Activated T-cell treated with anti-CD3 and anti-CD28 coated beads, Interleukin-2, amount 50 U/mL, for 4 hours (primary cell): ENCODE measurements at regions not wholly inside any gene's neighbourhood (a gene's known extent, or its start where the extent isn't known, plus 50 kb on each side); places are given as distances from the start of the nearest gene placed in this dataset.

Experiments used
- ATAC-seq, 2 donors: fragments of 200-7000 bp; cut with Tn5 transposase; one replicate each; pipeline ENCODE4 v1.10.0; 2021
- DNase-seq: peaks from one replicate; pipeline ENCODE4 v3.0.0-alpha.2; 2020
- H3K27me3 Mint-ChIP-seq: one replicate; pipeline ENCODE4 v1.8.0; 2021; ENCODE audit warnings: low read depth, mixed read lengths
- H3K36me3 Mint-ChIP-seq: one replicate; pipeline ENCODE4 v1.8.0; 2022; ENCODE audit warnings: mixed read lengths; ENCODE audit not compliant: insufficient read depth
- H3K4me1 Mint-ChIP-seq: one replicate; pipeline ENCODE4 v1.8.0; 2021; ENCODE audit warnings: low read depth, mixed read lengths
- H3K4me3 Mint-ChIP-seq: one replicate; pipeline ENCODE4 v1.8.0; 2021; ENCODE audit warnings: mild to moderate bottlenecking, moderate library complexity, mixed read lengths
- H3K9me3 Mint-ChIP-seq: one replicate; pipeline ENCODE4 v1.8.0; 2021; ENCODE audit warnings: mixed read lengths

DNA sequence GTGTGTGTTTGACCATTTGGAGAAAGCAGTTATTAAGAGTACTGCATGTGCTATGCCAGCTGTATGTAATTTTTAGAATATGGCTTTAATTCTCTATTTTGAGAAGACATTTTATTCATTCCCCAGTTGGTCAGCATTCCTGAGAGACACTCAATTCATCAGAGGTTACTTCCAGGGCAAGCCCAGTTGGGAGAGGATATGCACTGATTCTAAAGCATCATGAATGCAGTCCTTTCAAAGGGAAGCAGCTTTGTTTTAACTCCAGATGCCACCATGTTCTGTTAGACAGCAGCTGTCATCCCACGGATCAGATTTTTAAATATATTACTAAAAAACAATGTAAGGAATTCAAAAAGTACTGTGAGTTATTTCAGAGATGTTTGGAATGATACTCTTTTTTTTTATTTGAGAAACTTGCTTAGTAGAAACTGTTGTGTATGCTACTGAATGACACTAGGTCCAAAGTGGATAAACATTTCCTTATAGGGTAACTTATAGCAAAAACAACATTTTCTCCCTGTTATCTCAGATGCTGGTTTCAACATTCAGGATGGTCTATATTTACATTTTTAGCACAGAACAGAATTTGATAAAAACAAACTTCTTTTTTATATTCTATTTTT lies 149.5 kb upstream of the B3GALT2 start:
- Mint-ChIP-seq H3K27me3 (no peaks in the 10 kb centered on the region), H3K4me1 (peaks cover 4% of the 10 kb centered on the region)
- no peak for ATAC-seq

DNA sequence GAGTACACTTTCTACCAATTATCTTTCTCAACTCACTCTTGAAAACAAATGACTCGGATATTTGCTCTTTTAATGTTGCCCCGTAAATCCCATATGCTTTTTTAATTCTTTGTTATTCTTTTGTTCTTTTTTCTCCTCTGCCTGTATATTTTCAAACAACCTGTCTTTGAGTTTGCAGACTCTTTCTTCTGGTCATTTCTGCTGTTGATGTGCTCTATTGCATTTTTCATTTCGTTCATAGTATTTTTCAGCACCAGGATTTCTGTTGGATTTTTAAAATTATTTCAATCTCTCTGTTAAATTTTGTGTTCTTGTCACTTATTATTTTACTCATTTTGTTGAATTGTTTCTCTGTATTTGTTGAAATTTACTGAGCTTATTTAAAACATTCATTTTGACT lies 146.8 kb upstream of the B3GALT2 start:
- ATAC-seq (no peak), DNase-seq (no peak)
- Mint-ChIP-seq H3K4me1 (peaks cover 1% of the 10 kb centered on the region), H3K36me3 (peaks cover 8% of the 10 kb centered on the region), H3K4me3 (no peak overlapping the region), H3K27me3 (no peaks in the 10 kb centered on the region), H3K9me3 (peaks cover 50% of the 10 kb centered on the region)

More for the DNA sequence above, 149.5 kb upstream of the B3GALT2 start:
- Mint-ChIP-seq H3K4me3 (no peak overlapping the region), H3K9me3 (peaks cover 31% of the 10 kb centered on the region), H3K36me3 (peaks cover 3% of the 10 kb centered on the region)
- no peak for DNase-seq

DNA sequence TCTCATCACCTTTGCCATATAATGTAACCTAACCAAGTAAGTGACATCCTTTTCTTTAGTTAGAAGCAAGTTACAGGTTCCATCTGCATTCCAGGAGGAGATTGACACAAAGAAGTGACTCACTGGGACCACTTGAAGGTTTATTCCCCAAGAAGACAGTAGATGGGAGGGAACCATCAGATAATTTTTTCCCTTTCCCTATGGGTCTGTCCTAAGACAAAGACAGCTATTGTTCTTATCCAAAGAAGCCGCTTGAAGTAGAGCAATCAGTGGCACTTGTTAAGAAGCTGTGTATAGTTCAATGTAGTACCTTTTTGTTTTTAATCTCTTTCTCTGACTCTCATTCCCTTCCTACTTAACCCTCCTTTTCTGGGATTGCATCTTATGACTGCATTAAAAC lies 139.9 kb upstream of the B3GALT2 start:
- H3K36me3 Mint-ChIP-seq = peaks cover 5% of the 10 kb centered on the region
- H3K4me3 Mint-ChIP-seq = no peak overlapping the region
- peaks cover 41% of the 10 kb centered on the region for H3K9me3 Mint-ChIP-seq
- ATAC-seq (no peak), DNase-seq (no peak)
- H3K4me1 Mint-ChIP-seq = no peaks in the 10 kb centered on the region
- H3K27me3 Mint-ChIP-seq = no peaks in the 10 kb centered on the region

DNA sequence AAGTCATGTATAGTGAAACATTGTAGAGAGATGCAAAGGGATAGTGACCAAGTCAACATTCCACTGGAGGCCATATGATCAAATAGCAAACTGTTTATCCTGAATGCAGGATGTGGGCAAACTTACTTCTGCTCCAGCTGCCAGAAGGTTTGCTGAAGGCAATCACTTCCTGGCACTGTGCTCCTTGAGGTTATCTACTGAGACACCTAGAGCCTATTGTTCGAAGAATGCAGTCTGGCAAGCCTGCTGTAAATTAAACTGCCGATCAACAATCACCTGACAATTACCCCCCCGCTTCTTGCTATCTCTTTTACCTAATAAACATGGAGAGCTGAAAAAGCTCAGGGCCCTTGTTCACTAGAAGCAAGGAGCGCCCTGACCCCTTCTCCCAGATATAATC lies 139.4 kb upstream of the B3GALT2 start:
- H3K4me3 Mint-ChIP-seq = no peak overlapping the region
- peaks cover 39% of the 10 kb centered on the region for H3K9me3 Mint-ChIP-seq
- no peak for DNase-seq
- peaks cover 3% of the 10 kb centered on the region for H3K36me3 Mint-ChIP-seq
- no peaks in the 10 kb centered on the region for H3K4me1 Mint-ChIP-seq
- H3K27me3 Mint-ChIP-seq = no peaks in the 10 kb centered on the region
- ATAC-seq = no peak

GRCh38 chr1:193325042-193325441 lies 138.6 kb upstream of the B3GALT2 start:
- Mint-ChIP-seq H3K4me1 (no peaks in the 10 kb centered on the region), H3K4me3 (no peak overlapping the region), H3K36me3 (peaks cover 2% of the 10 kb centered on the region), H3K9me3 (peaks cover 39% of the 10 kb centered on the region), H3K27me3 (no peaks in the 10 kb centered on the region)
- DNase-seq = no peak
- no peak for ATAC-seq

GRCh38 chr1:193322211-193322610 lies 135.8 kb upstream of the B3GALT2 start:
- ATAC-seq = no peak
- H3K9me3 Mint-ChIP-seq = peaks cover 32% of the 10 kb centered on the region
- no peaks in the 10 kb centered on the region for H3K27me3 Mint-ChIP-seq

DNA sequence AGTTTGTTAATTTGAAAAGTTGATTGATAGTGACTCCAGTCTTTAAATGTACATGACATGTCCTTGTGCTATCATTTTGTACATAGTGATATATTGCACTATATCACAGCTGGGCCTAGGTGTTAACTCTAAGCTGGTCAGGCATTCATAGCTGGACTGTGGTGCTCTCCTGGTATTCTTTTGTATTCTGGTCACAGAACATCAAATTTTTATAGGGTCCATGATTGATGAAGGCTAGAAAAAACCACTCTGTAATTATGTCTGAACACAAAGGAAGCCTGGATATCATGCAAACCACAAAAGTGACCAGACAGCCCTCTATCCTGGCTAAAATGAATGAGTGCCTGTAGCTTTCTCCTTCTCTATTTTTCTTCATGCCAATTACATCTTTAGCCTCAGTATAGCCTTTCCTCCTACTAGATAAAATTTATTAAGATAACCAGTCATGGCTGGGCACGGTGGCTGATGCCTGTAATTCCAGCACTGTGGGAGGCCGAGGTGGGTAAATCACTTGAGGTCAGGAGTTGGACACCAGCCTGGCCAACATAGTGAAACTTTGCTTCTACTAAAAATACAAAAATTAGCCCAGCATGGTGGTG lies 134.9 kb upstream of the B3GALT2 start:
- H3K4me1 Mint-ChIP-seq = no peaks in the 10 kb centered on the region
- ATAC-seq = no peak
- no peak overlapping the region for H3K4me3 Mint-ChIP-seq
- no peak for DNase-seq
- no peaks in the 10 kb centered on the region for H3K27me3 Mint-ChIP-seq
- peaks cover 32% of the 10 kb centered on the region for H3K9me3 Mint-ChIP-seq
- H3K36me3 Mint-ChIP-seq = peaks cover 4% of the 10 kb centered on the region

More at GRCh38 chr1:193322211-193322610, 135.8 kb upstream of the B3GALT2 start:
- H3K4me3 Mint-ChIP-seq = no peak overlapping the region
- no peak for DNase-seq
- no peaks in the 10 kb centered on the region for H3K4me1 Mint-ChIP-seq
- peaks cover 4% of the 10 kb centered on the region for H3K36me3 Mint-ChIP-seq

GRCh38 chr1:193320270-193320669 lies 133.9 kb upstream of the B3GALT2 start:
- Mint-ChIP-seq H3K36me3 (peaks cover 4% of the 10 kb centered on the region), H3K9me3 (peaks cover 28% of the 10 kb centered on the region), H3K27me3 (no peaks in the 10 kb centered on the region), H3K4me3 (no peak overlapping the region), H3K4me1 (no peaks in the 10 kb centered on the region)
- ATAC-seq (no peak), DNase-seq (no peak)

GRCh38 chr1:193318347-193318746 lies 131.9 kb upstream of the B3GALT2 start:
- H3K4me3 Mint-ChIP-seq = no peak overlapping the region
- DNase-seq (no peak), ATAC-seq (no peak)
- no peaks in the 10 kb centered on the region for H3K27me3 Mint-ChIP-seq
- peaks cover 4% of the 10 kb centered on the region for H3K36me3 Mint-ChIP-seq
- H3K4me1 Mint-ChIP-seq = no peaks in the 10 kb centered on the region
- peaks cover 17% of the 10 kb centered on the region for H3K9me3 Mint-ChIP-seq

DNA sequence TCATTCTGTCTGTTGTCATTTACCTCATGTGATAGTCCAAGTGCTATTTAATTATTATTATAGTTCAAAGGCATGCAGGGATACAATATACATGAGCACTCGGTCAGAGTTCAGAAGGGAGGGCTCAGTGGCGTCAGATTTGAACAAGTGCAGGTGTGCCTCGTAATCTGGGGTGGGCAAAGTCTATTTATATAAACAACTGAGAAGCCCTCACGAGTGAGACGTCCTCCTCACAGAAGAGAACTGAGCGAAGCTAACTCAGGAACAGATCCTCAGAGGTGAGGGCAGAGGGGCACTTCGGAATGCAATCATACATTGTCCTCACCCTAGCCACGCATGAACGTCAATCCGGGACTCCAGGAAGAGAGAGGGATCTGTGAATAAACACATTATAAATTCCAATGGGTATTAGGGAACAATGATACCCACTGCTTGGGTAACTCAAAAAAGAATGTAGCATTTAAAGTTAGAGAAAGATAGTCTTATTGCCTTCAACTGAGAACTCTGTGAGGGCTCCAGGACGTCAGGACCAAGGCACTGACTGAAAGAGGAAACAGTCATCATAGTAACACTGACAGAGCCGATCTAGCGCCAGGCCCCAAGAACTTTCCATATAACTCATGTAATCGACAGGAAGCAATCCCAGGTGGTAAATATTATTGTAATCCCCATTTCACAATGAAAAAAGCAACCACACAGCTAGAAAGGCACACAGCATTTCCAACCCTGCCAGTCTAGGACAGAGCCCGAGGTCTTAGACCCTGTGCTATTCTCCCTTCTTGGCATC lies 127.1 kb upstream of the B3GALT2 start:
- Mint-ChIP-seq H3K27me3 (no peaks in the 10 kb centered on the region), H3K36me3 (no peaks in the 10 kb centered on the region), H3K4me3 (no peak overlapping the region), H3K4me1 (peaks cover 22% of the 10 kb centered on the region), H3K9me3 (peaks cover 4% of the 10 kb centered on the region)
- no peak for ATAC-seq
- DNase-seq = no peak

GRCh38 chr1:193312432-193312831 lies 126.0 kb upstream of the B3GALT2 start:
- DNase-seq (no peak), ATAC-seq (no peak)
- Mint-ChIP-seq H3K4me1 (peaks cover 22% of the 10 kb centered on the region), H3K27me3 (no peaks in the 10 kb centered on the region), H3K9me3 (peaks cover 2% of the 10 kb centered on the region), H3K4me3 (no peak overlapping the region), H3K36me3 (no peaks in the 10 kb centered on the region)

DNA sequence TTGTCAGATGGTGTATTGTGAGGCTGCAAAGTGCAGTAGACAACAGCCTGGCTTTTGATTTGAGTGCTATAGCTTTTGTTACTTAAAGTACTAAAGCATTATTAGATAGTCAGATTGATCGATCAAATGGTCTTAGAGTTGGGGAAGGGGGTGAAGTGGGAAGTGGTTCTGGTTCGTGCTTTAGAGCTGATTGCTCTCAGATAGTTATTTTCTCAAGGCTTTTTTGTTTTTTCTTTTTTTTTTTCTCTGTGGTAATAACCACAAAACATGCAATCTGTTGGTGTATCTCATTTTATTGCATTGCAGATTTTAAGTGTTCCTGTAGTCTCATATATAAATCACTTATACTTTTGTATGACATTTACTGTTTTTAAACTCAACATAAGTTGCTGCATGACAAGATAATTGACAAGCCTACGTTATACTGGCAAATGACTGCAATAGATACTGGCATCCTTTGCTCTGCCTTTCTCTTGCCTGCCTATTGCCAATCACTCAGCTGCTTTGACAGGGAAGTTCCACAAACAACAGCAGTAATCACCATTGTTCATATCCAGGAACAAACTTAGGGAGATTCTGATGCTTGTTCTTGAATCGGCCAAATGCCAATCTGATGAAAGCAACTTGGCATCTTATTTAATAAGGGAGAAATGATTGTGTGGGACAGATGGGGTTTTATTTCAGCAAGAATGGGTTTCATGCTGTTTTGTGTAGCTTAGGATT lies 125.0 kb upstream of the B3GALT2 start:
- DNase-seq = no peak
- Mint-ChIP-seq H3K27me3 (no peaks in the 10 kb centered on the region), H3K36me3 (no peaks in the 10 kb centered on the region), H3K9me3 (no peaks in the 10 kb centered on the region), H3K4me3 (no peak overlapping the region), H3K4me1 (peaks cover 22% of the 10 kb centered on the region)
- no peak for ATAC-seq

DNA sequence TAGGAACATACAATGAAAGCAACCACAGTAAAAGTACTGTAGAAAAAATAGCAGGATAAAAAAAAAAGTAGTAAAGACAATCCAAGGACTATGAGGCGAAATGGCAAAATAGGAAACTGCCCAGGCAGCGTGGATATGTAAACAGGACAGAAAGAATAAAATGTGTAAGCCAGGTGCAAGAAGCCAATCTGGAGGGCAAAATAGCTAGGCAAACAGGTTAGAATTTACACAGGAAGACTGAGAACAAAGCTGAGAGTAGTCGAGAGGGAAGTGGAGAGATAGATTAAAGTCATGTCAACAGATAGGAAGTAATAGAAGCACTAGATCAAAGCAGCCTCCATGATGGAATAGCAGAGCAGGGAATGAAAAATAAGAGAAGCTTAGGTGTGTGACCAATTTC lies 124.2 kb upstream of the B3GALT2 start:
- Mint-ChIP-seq H3K4me1 (peaks cover 22% of the 10 kb centered on the region), H3K36me3 (no peaks in the 10 kb centered on the region), H3K9me3 (no peaks in the 10 kb centered on the region), H3K4me3 (no peak overlapping the region), H3K27me3 (no peaks in the 10 kb centered on the region)
- DNase-seq (no peak), ATAC-seq (no peak)

DNA sequence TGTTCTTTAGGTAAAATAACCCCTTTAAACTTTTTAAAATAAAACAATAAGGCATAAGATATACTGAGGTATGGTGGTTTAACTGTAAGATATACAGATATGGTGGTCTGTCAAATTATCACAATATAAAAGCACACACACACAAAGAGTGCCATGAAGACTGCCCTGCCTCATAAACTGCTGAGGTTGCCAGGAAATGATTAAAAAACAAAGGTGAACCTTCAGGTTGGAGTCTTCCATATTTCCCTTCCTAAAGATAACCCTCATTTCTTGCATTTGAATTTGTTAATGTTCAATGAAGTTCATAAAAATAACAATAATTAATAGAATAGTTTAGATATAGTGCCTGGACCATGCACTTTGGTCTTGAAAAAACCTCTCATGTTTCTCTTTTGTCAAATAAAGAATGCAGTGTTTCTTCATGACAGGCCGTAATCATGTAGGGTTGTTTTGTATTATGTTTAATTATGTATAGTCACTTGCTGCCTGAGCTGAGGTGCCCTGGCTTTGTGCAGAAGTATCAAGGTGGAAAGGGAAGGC lies 123.6 kb upstream of the B3GALT2 start:
- H3K4me3 Mint-ChIP-seq = no peak overlapping the region
- peaks cover 22% of the 10 kb centered on the region for H3K4me1 Mint-ChIP-seq
- no peaks in the 10 kb centered on the region for H3K36me3 Mint-ChIP-seq
- H3K27me3 Mint-ChIP-seq = no peaks in the 10 kb centered on the region
- DNase-seq (no peak), ATAC-seq (no peak)
- no peaks in the 10 kb centered on the region for H3K9me3 Mint-ChIP-seq
